ENCODE measurements at regions not wholly inside any gene's neighbourhood (a gene's known extent, or its start where the extent isn't known, plus 50 kb on each side); places are given as distances from the start of the nearest gene placed in this dataset.
"Not testable (repeated sequence)": the region's sequence is repeated elsewhere in the genome, so short reads cannot be mapped to it uniquely, and the experiment has no call there.

- H3K36me3 ChIP-seq (replicated peaks in 1 of 2); H3K9me3 ChIP-seq (replicated peaks in 1 of 3); H3K27ac ChIP-seq; intact Hi-C loops (cut with DNase I); H3K4me1 ChIP-seq (replicated peaks in 1 of 2); H3K4me3 ChIP-seq; DNase-seq: not testable (repeated sequence)
- WGBS, 4 donors = 7 to 25% (median 10%) methylated on average over 10 to 12 of the region's 12 CpGs
- H3K27me3 ChIP-seq = peaks cover 15% of the 10 kb centered on the region
Measured at GRCh38 chr6:57809454-57809853, 492.0 kb downstream of the PRIM2 start.

- H3K4me3 ChIP-seq; intact Hi-C loops (cut with DNase I); H3K27ac ChIP-seq; H3K36me3 ChIP-seq (replicated peaks in 1 of 2); H3K4me1 ChIP-seq (replicated peaks in 1 of 2); H3K9me3 ChIP-seq (replicated peaks in 1 of 3); DNase-seq: not testable (repeated sequence)
- WGBS, 4 donors = 1 to 5% (median 3%) methylated on average over 22 to 28 of the region's 28 CpGs
- H3K27me3 ChIP-seq = peaks cover 12% of the 10 kb centered on the region
Measured at GRCh38 chr6:57813271-57814075, 496.0 kb downstream of the PRIM2 start.

GRCh38 chr6:57815826-57816225, 498.4 kb downstream of the PRIM2 start:
- H3K4me3 ChIP-seq; H3K27ac ChIP-seq; H3K36me3 ChIP-seq (replicated peaks in 1 of 2); DNase-seq; H3K4me1 ChIP-seq (replicated peaks in 1 of 2); intact Hi-C loops (cut with DNase I); H3K9me3 ChIP-seq (replicated peaks in 1 of 3): not testable (repeated sequence)
- 6 to 14% (median 10%) methylated on average over 9 to 10 of the region's 10 CpGs for WGBS, 4 donors
- peaks cover 11% of the 10 kb centered on the region for H3K27me3 ChIP-seq

GRCh38 chr6:57821325-57821724, 503.9 kb downstream of the PRIM2 start:
- intact Hi-C loops (cut with DNase I); DNase-seq; H3K4me1 ChIP-seq (replicated peaks in 1 of 2); H3K9me3 ChIP-seq (replicated peaks in 1 of 3); H3K4me3 ChIP-seq; H3K36me3 ChIP-seq (replicated peaks in 1 of 2); H3K27me3 ChIP-seq; H3K27ac ChIP-seq: not testable (repeated sequence)
- 1 to 4% (median 2%) methylated on average over 6 to 12 of the region's 21 CpGs for WGBS, 4 donors

GRCh38 chr6:57822448-57822847, 505.0 kb downstream of the PRIM2 start:
- H3K27ac ChIP-seq; H3K9me3 ChIP-seq (replicated peaks in 1 of 3); H3K4me1 ChIP-seq (replicated peaks in 1 of 2); intact Hi-C loops (cut with DNase I); H3K36me3 ChIP-seq (replicated peaks in 1 of 2); DNase-seq; H3K4me3 ChIP-seq; H3K27me3 ChIP-seq: not testable (repeated sequence)
- 7 to 9% (median 8%) methylated on average over 17 to 19 of the region's 19 CpGs for WGBS, 4 donors

GRCh38 chr6:57822896-57823358, 505.5 kb downstream of the PRIM2 start:
- Histone ChIP-seq H3K4me1 (replicated peaks in 1 of 2) (no peaks in the 10 kb centered on the region), H3K9me3 (replicated peaks in 1 of 3) (no peaks in the 10 kb centered on the region), H3K36me3 (replicated peaks in 1 of 2) (no peaks in the 10 kb centered on the region), H3K27me3 (peaks cover 6% of the 10 kb centered on the region), H3K4me3 (no peak overlapping the region), H3K27ac (no peak overlapping the region)
- intact Hi-C loops (cut with DNase I) = no loop called here
- DNase-seq = no peak
- no peak for TF ChIP-seq CTCF (IDR thresholded peaks at IDR 0.05)
- TF ChIP-seq POLR2A (IDR thresholded peaks at IDR 0.05) = no peak
- WGBS, 4 donors = 3 to 9% (median 6%) methylated on average over 24 to 27 of the region's 27 CpGs

- H3K4me3 ChIP-seq; H3K27ac ChIP-seq; DNase-seq; H3K4me1 ChIP-seq (replicated peaks in 1 of 2); H3K9me3 ChIP-seq (replicated peaks in 1 of 3); H3K36me3 ChIP-seq (replicated peaks in 1 of 2); H3K27me3 ChIP-seq; intact Hi-C loops (cut with DNase I): not testable (repeated sequence)
- 57 to 68% (median 60%) methylated on average over 9 of the region's 9 CpGs for WGBS, 4 donors
Measured at GRCh38 chr6:57837622-57838209, 520.3 kb downstream of the PRIM2 start.

GRCh38 chr6:57841551-57841950, 524.1 kb downstream of the PRIM2 start:
- H3K27ac ChIP-seq; intact Hi-C loops (cut with DNase I); H3K4me3 ChIP-seq; H3K27me3 ChIP-seq; DNase-seq; H3K9me3 ChIP-seq (replicated peaks in 1 of 3); H3K4me1 ChIP-seq (replicated peaks in 1 of 2); H3K36me3 ChIP-seq (replicated peaks in 1 of 2): not testable (repeated sequence)
- 74 to 86% (median 77%) methylated on average over 6 of the region's 6 CpGs for WGBS, 4 donors

GRCh38 chr6:57853745-57854407, 536.4 kb downstream of the PRIM2 start:
- H3K9me3 ChIP-seq (replicated peaks in 1 of 3); H3K4me1 ChIP-seq (replicated peaks in 1 of 2); DNase-seq; H3K27me3 ChIP-seq; H3K36me3 ChIP-seq (replicated peaks in 1 of 2); H3K27ac ChIP-seq; H3K4me3 ChIP-seq; intact Hi-C loops (cut with DNase I): not testable (repeated sequence)
- WGBS, 4 donors = 4 to 36% (median 6%) methylated on average over 5 to 32 of the region's 44 CpGs
